SU-DHL-6 (cell line): ENCODE measurements at regions not wholly inside any gene's neighbourhood (a gene's known extent, or its start where the extent isn't known, plus 50 kb on each side); places are given as distances from the start of the nearest gene placed in this dataset.

Source experiments
- H2AFZ ChIP-seq: fragments of 200-600 bp; sonication (generic); 2 replicates; pipeline ENCODE4 v1.6.1; 2014; ENCODE audit warnings: low read depth, mild to moderate bottlenecking, moderate library complexity, mixed read lengths, antibody characterized with exemption, low read length; ENCODE audit not compliant: severe bottlenecking
- H3F3A ChIP-seq: fragments of 200-600 bp; shearing (Covaris generic); 2 replicates; pipeline ENCODE4 v1.6.0; 2016; ENCODE audit warnings: antibody characterized with exemption, mild to moderate bottlenecking; ENCODE audit not compliant: insufficient read depth
- H3K27ac ChIP-seq: fragments of 200-600 bp; sonication (generic); 2 replicates; pipeline ENCODE4 v1.5.1; 2016; ENCODE audit warnings: low read depth, mild to moderate bottlenecking, low read length, moderate library complexity, mixed read lengths
- H3K27me3 ChIP-seq: fragments of 200-600 bp; sonication (generic), shearing (Covaris generic); 2 replicates; pipeline ENCODE4 v1.6.0; 2014; ENCODE audit warnings: mild to moderate bottlenecking, low read length
- H3K36me3 ChIP-seq: fragments of 200-600 bp; sonication (generic); 2 replicates; pipeline ENCODE4 v1.6.1; 2014; ENCODE audit warnings: mild to moderate bottlenecking, low read length, mixed read lengths
- H3K4me2 ChIP-seq: fragments of 300-600, 200-600 bp; shearing (Covaris generic), sonication (generic); 2 replicates; pipeline ENCODE4 v1.6.0; 2014; ENCODE audit warnings: low read length, low read depth, mild to moderate bottlenecking; ENCODE audit not compliant: poor library complexity, severe bottlenecking
- H3K4me3 ChIP-seq: fragments of 200-600 bp; sonication (generic); 2 replicates; pipeline ENCODE4 v1.5.1; 2014; ENCODE audit warnings: antibody characterized with exemption, low read length, mild to moderate bottlenecking, mixed read lengths; ENCODE audit not compliant: insufficient read depth, poor library complexity, severe bottlenecking
- H3K79me2 ChIP-seq: fragments of 200-600 bp; sonication (generic); 2 replicates; pipeline ENCODE4 v1.6.1; 2014; ENCODE audit warnings: mild to moderate bottlenecking, low read length, moderate library complexity; ENCODE audit not compliant: insufficient read depth
- H3K9ac ChIP-seq: fragments of 200-600 bp; sonication (generic); 2 replicates; pipeline ENCODE4 v1.7.0; 2014; ENCODE audit warnings: mild to moderate bottlenecking, low read length
- H3K9me2 ChIP-seq: fragments of 200-600 bp; sonication (generic); replicated peaks from 2 replicates; pipeline ENCODE4 v1.6.1; 2014; ENCODE audit warnings: low read length; ENCODE audit not compliant: insufficient read depth
- H3K9me3 ChIP-seq: fragments of 200-600 bp; sonication (generic); 2 replicates; pipeline ENCODE4 v1.6.1; 2014; ENCODE audit warnings: low read length, mixed read lengths; ENCODE audit not compliant: insufficient read depth
- H4K20me1 ChIP-seq: fragments of 200-600 bp; sonication (generic); 2 replicates; pipeline ENCODE4 v1.6.1; 2014; ENCODE audit warnings: low read depth, mild to moderate bottlenecking, antibody characterized with exemption, low read length, moderate library complexity, mixed read lengths
- CTCF ChIP-seq: fragments of 200-600 bp; sonication (generic); IDR thresholded peaks from one replicate; pipeline ENCODE4 v1.5.1; 2017; ENCODE audit warnings: antibody characterized with exemption, mild to moderate bottlenecking, low read length, moderate library complexity; ENCODE audit not compliant: insufficient read depth, poor library complexity, severe bottlenecking
- EZH2phosphoT487 ChIP-seq: fragments of 200-600 bp; sonication (generic), shearing (Covaris generic); conservative IDR thresholded peaks from 2 replicates; pipeline ENCODE4 v1.6.1; 2018; ENCODE audit warnings: mild to moderate bottlenecking, antibody characterized with exemption, low read length, moderate library complexity, mixed read lengths

- Histone ChIP-seq H3K4me2 (no peak overlapping the region), H3K79me2 (no peaks in the 10 kb centered on the region), H3K4me3 (no peak overlapping the region), H3K9ac (no peak overlapping the region), H3K9me3 (no peaks in the 10 kb centered on the region), H3K36me3 (no peaks in the 10 kb centered on the region), H4K20me1 (no peaks in the 10 kb centered on the region), H3K9me2 (no peaks in the 10 kb centered on the region), H3K27ac (no peak overlapping the region), H3K27me3 (no peaks in the 10 kb centered on the region), H3F3A (no peaks in the 10 kb centered on the region), H2AFZ (no peak overlapping the region)
- TF ChIP-seq EZH2phosphoT487 (no peak), CTCF (no peak)
These were observed 283.7 kb downstream of the SKAP2 start for GRCh38 chr7:26580711-26581110.

GRCh38 chr7:26583094-26583648 is 281.2 kb downstream of the SKAP2 start:
- H3K27me3 ChIP-seq, result no peaks in the 10 kb centered on the region
- H3K4me3 ChIP-seq, result no peak overlapping the region
- no peak overlapping the region for H3K27ac ChIP-seq
- H3K9me3 ChIP-seq, result no peaks in the 10 kb centered on the region
- no peak overlapping the region for H3K9ac ChIP-seq
- no peak for TF ChIP-seq CTCF
- H3F3A ChIP-seq, result no peaks in the 10 kb centered on the region
- H3K9me2 ChIP-seq, result no peaks in the 10 kb centered on the region
- no peak overlapping the region for H2AFZ ChIP-seq
- H3K4me2 ChIP-seq, result no peak overlapping the region
- no peaks in the 10 kb centered on the region for H3K36me3 ChIP-seq
- H4K20me1 ChIP-seq, result no peaks in the 10 kb centered on the region
- no peaks in the 10 kb centered on the region for H3K79me2 ChIP-seq

GRCh38 chr7:26584326-26584725 is 280.1 kb downstream of the SKAP2 start:
- H4K20me1 ChIP-seq, result no peaks in the 10 kb centered on the region
- no peaks in the 10 kb centered on the region for H3K9me3 ChIP-seq
- TF ChIP-seq CTCF, result no peak
- no peak for TF ChIP-seq EZH2phosphoT487
- no peak overlapping the region for H3K27ac ChIP-seq
- no peak overlapping the region for H2AFZ ChIP-seq
- no peaks in the 10 kb centered on the region for H3K36me3 ChIP-seq
- H3K27me3 ChIP-seq, result no peaks in the 10 kb centered on the region
- no peaks in the 10 kb centered on the region for H3F3A ChIP-seq
- no peaks in the 10 kb centered on the region for H3K9me2 ChIP-seq
- H3K4me2 ChIP-seq, result no peak overlapping the region
- no peaks in the 10 kb centered on the region for H3K79me2 ChIP-seq
- no peak overlapping the region for H3K9ac ChIP-seq
- H3K4me3 ChIP-seq, result no peak overlapping the region
